Gastroesophageal sphincter (tissue), 4 donors: ENCODE measurements at regions not wholly inside any gene's neighbourhood (a gene's known extent, or its start where the extent isn't known, plus 50 kb on each side); places are given as distances from the start of the nearest gene placed in this dataset.

Experiments used
- ATAC-seq: fragments of 150-250 bp; one replicate; pipeline ENCODE4 v1.9.1; 2016; ENCODE audit warnings: mild to moderate bottlenecking, moderate library complexity
- H3K27ac ChIP-seq, 4 donors: fragments of 200-600 bp; sonication (generic) in 3 of 4; 1 replicate in 3 of 4; 2 replicates in 1 of 4; pipeline ENCODE4 v1.5.1; 2016 to 2019
- H3K27me3 ChIP-seq: fragments of 200-600 bp; sonication (generic); one replicate; pipeline ENCODE4 v1.5.1; 2019
- H3K36me3 ChIP-seq, 2 donors: fragments of 200-600 bp; sonication (generic); one replicate each; pipeline ENCODE4 v1.5.1; 2019; ENCODE audit warnings: control low read depth in 1 of 2
- H3K4me1 ChIP-seq, 3 donors: fragments of 200-600 bp; sonication (generic); 1 replicate in 2 of 3; 2 replicates in 1 of 3; pipeline ENCODE4 v1.5.1; 2016 to 2019; ENCODE audit warnings: control low read depth in 2 of 3
- H3K4me3 ChIP-seq, 2 donors: fragments of 200-600 bp; sonication (generic); one replicate each; pipeline ENCODE4 v1.5.1; 2019; ENCODE audit warnings: mild to moderate bottlenecking in 1 of 2, moderate library complexity in 1 of 2
- H3K9me3 ChIP-seq, 3 donors: fragments of 200-600 bp; sonication (generic); one replicate each; pipeline ENCODE4 v1.5.1; 2017 to 2019; ENCODE audit warnings: control low read depth in 2 of 3
- CTCF ChIP-seq, 4 experiments: fragments of 200-600 bp in 2 of 4; fragments of 450-650 bp in 2 of 4; sonication (generic) in 1 of 4; IDR thresholded peaks; one replicate each; pipeline ENCODE4 v1.5.1; 2017 to 2019; ENCODE audit warnings: antibody characterized with exemption in 4 of 4, mild to moderate bottlenecking in 2 of 4, moderate library complexity in 2 of 4
- EP300 ChIP-seq: sonication (generic); formaldehyde crosslinking; IDR thresholded peaks from one replicate; pipeline ENCODE4 v1.6.1; 2017; ENCODE audit warnings: antibody characterized with exemption, mild to moderate bottlenecking
- POLR2A ChIP-seq, 2 donors: fragments of 450-650 bp; IDR thresholded peaks; one replicate each; pipeline ENCODE4 v1.6.1; 2017; ENCODE audit warnings: antibody characterized with exemption in 2 of 2, mild to moderate bottlenecking in 2 of 2, moderate library complexity in 1 of 2
- POLR2AphosphoS5 ChIP-seq: sonication (generic); formaldehyde crosslinking; IDR thresholded peaks from one replicate; pipeline ENCODE4 v1.6.1; 2017; ENCODE audit warnings: antibody characterized with exemption
- WGBS, 2 donors: methylation state at CpG; one replicate each; pipeline ENCODE4 v1.1.5; 2018; ENCODE audit warnings: low coverage in 1 of 2; 5-methylcytosine and 5-hydroxymethylcytosine counted together

DNA sequence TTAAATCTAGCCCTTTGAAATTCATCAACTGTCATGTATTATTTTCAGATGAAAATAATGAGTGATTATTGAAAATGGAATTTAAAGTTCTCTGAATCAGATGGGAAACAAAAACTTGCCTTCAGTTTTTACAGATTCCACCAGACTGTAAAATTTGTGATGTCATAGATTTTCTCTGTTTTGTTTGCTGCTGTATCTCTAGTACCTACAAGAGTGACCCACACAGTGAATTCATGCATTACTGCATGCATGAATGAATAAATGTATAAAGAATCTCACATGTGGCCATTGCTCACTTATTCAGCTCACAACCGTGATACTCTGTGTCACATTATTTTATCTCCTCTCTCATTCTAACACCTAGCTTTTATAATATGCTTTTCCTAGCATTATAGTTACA, 532.2 kb upstream of the AGA start:
- H3K9me3 ChIP-seq, result no peaks in the 10 kb centered on the region
- TF ChIP-seq EP300 (no peak), POLR2A (IDR thresholded peaks at IDR 0.05) (no peak), CTCF (IDR thresholded peaks at IDR 0.05) (no peak), POLR2AphosphoS5 (no peak)

GRCh38 chr4:177975315-177975987, 533.2 kb upstream of the AGA start:
- no peaks in the 10 kb centered on the region for H3K36me3 ChIP-seq
- 37 to 39% methylated on average over 2 of the region's 2 CpGs for WGBS, 2 donors
- TF ChIP-seq POLR2AphosphoS5 (no peak), EP300 (no peak), POLR2A (IDR thresholded peaks at IDR 0.05) (no peak), CTCF (IDR thresholded peaks at IDR 0.05) (no peak)
- H3K9me3 ChIP-seq, result no peaks in the 10 kb centered on the region
- ATAC-seq, result no peak
- no peaks in the 10 kb centered on the region for H3K27me3 ChIP-seq
- H3K4me3 ChIP-seq, result no peak overlapping the region
- no peak overlapping the region for H3K27ac ChIP-seq
- H3K4me1 ChIP-seq, result no peaks in the 10 kb centered on the region

More for the DNA sequence above, 532.2 kb upstream of the AGA start:
- H3K4me3 ChIP-seq, result no peak overlapping the region
- H3K36me3 ChIP-seq, result no peaks in the 10 kb centered on the region
- ATAC-seq, result no peak
- H3K4me1 ChIP-seq, result no peaks in the 10 kb centered on the region
- 85 to 93% methylated on average over 1 of the region's 1 CpG for WGBS, 2 donors
- H3K27me3 ChIP-seq, result no peaks in the 10 kb centered on the region
- H3K27ac ChIP-seq, result no peak overlapping the region

GRCh38 chr4:177986236-177986635, 544.0 kb upstream of the AGA start:
- Histone ChIP-seq H3K4me3 (no peak overlapping the region), H3K27ac (no peak overlapping the region), H3K4me1 (no peaks in the 10 kb centered on the region), H3K9me3 (no peaks in the 10 kb centered on the region), H3K27me3 (no peaks in the 10 kb centered on the region), H3K36me3 (no peaks in the 10 kb centered on the region)
- no peak for TF ChIP-seq POLR2A (IDR thresholded peaks at IDR 0.05)
- no peak for TF ChIP-seq POLR2AphosphoS5
- TF ChIP-seq EP300, result no peak
- no peak for TF ChIP-seq CTCF (IDR thresholded peaks at IDR 0.05)
- WGBS, 2 donors, result 70 to 93% methylated on average over 1 of the region's 1 CpG
- ATAC-seq, result no peak

- WGBS, 2 donors, result 63 to 71% methylated on average over 1 of the region's 1 CpG
- ATAC-seq, result no peak
- no peaks in the 10 kb centered on the region for H3K27me3 ChIP-seq
- TF ChIP-seq POLR2A (IDR thresholded peaks at IDR 0.05), result no peak
- no peak for TF ChIP-seq EP300
- TF ChIP-seq POLR2AphosphoS5, result no peak
- no peak for TF ChIP-seq CTCF (IDR thresholded peaks at IDR 0.05)
- no peaks in the 10 kb centered on the region for H3K36me3 ChIP-seq
- no peak overlapping the region for H3K4me3 ChIP-seq
- no peaks in the 10 kb centered on the region for H3K9me3 ChIP-seq
- H3K27ac ChIP-seq, result no peak overlapping the region
- no peaks in the 10 kb centered on the region for H3K4me1 ChIP-seq
Measured at GRCh38 chr4:177987896-177988295, 545.7 kb upstream of the AGA start.

DNA sequence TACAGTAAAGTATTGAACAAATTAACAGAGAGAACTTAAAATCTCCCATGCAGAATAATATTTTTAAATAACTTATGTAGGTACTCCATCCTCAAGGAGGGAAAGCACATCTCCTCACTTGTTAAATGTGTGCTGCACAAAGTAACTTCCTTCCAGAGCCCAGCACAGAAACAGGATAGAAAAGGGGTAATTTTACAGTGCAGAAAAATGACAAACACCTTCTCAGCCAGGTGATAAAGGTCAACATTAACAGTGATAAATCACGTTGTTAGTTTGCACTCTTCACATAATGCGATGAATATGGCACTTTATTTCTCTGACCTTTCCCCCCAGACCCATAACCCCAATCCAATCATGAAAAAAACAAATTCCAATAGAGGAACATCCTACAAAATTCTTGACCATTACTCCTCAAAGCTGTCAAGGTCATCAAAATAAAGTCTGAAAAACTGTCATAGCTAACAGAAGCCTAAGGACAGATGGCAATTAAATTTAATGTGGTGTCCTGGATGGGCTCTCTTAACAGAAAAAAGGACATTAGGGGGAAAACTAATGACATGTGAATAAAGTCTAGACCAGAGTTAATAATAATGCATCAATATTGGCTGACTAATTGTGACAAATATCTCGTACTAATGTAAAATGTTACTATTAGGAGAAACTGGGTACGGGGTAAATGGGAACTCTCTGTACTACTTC, 547.4 kb upstream of the AGA start:
- no peaks in the 10 kb centered on the region for H3K27me3 ChIP-seq
- no peak overlapping the region for H3K27ac ChIP-seq
- TF ChIP-seq EP300 (no peak), POLR2A (IDR thresholded peaks at IDR 0.05) (no peak), CTCF (IDR thresholded peaks at IDR 0.05) (no peak), POLR2AphosphoS5 (no peak)
- ATAC-seq, result no peak
- H3K4me3 ChIP-seq, result no peak overlapping the region
- 75 to 77% methylated on average over 4 of the region's 4 CpGs for WGBS, 2 donors
- H3K9me3 ChIP-seq, result no peaks in the 10 kb centered on the region
- no peaks in the 10 kb centered on the region for H3K4me1 ChIP-seq
- no peaks in the 10 kb centered on the region for H3K36me3 ChIP-seq
